ENCODE measurements at regions not wholly inside any gene's neighbourhood (a gene's known extent, or its start where the extent isn't known, plus 50 kb on each side); places are given as distances from the start of the nearest gene placed in this dataset.

DNA sequence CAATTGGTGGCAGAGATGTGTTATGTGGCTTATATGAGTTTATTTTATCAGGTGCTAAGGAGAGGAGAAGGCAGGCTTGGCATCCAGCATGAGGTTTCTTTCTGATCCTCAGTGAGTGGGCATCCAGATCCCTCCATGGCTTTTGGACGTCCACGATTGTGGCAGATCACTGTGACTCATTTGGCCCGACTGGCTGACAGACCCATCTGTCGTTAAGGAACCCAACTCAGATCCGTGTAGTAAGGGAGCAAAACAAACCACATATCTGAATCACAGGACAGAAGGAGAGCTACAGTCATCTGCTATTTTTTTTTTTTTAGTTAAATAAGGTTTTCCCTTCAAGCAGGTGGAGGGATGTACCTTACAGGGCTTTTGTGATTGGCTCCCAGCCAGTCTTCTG, 197.0 kb upstream of the KCNH8 start:
- Histone ChIP-seq H3K18ac (ENCODE audit: extremely low read depth, low read length) (no peak overlapping the region), H4K8ac (ENCODE audit: extremely low read depth, insufficient read depth, low read length) (no peak overlapping the region)
- 84% methylated on average over 5 of the region's 5 CpGs; no CpG with 5 or more reads in 1 of the 2 experiments for WGBS, 2 experiments (ENCODE audit: extremely low coverage in 1 of 2, insufficient coverage in 1 of 2, insufficient read length in 1 of 2, insufficient replicate concordance in 2 of 2, low coverage in 1 of 2, low lambda C conversion rate in 2 of 2, missing lambda C conversion rate in 1 of 2)
- TF ChIP-seq, protein P1, sequence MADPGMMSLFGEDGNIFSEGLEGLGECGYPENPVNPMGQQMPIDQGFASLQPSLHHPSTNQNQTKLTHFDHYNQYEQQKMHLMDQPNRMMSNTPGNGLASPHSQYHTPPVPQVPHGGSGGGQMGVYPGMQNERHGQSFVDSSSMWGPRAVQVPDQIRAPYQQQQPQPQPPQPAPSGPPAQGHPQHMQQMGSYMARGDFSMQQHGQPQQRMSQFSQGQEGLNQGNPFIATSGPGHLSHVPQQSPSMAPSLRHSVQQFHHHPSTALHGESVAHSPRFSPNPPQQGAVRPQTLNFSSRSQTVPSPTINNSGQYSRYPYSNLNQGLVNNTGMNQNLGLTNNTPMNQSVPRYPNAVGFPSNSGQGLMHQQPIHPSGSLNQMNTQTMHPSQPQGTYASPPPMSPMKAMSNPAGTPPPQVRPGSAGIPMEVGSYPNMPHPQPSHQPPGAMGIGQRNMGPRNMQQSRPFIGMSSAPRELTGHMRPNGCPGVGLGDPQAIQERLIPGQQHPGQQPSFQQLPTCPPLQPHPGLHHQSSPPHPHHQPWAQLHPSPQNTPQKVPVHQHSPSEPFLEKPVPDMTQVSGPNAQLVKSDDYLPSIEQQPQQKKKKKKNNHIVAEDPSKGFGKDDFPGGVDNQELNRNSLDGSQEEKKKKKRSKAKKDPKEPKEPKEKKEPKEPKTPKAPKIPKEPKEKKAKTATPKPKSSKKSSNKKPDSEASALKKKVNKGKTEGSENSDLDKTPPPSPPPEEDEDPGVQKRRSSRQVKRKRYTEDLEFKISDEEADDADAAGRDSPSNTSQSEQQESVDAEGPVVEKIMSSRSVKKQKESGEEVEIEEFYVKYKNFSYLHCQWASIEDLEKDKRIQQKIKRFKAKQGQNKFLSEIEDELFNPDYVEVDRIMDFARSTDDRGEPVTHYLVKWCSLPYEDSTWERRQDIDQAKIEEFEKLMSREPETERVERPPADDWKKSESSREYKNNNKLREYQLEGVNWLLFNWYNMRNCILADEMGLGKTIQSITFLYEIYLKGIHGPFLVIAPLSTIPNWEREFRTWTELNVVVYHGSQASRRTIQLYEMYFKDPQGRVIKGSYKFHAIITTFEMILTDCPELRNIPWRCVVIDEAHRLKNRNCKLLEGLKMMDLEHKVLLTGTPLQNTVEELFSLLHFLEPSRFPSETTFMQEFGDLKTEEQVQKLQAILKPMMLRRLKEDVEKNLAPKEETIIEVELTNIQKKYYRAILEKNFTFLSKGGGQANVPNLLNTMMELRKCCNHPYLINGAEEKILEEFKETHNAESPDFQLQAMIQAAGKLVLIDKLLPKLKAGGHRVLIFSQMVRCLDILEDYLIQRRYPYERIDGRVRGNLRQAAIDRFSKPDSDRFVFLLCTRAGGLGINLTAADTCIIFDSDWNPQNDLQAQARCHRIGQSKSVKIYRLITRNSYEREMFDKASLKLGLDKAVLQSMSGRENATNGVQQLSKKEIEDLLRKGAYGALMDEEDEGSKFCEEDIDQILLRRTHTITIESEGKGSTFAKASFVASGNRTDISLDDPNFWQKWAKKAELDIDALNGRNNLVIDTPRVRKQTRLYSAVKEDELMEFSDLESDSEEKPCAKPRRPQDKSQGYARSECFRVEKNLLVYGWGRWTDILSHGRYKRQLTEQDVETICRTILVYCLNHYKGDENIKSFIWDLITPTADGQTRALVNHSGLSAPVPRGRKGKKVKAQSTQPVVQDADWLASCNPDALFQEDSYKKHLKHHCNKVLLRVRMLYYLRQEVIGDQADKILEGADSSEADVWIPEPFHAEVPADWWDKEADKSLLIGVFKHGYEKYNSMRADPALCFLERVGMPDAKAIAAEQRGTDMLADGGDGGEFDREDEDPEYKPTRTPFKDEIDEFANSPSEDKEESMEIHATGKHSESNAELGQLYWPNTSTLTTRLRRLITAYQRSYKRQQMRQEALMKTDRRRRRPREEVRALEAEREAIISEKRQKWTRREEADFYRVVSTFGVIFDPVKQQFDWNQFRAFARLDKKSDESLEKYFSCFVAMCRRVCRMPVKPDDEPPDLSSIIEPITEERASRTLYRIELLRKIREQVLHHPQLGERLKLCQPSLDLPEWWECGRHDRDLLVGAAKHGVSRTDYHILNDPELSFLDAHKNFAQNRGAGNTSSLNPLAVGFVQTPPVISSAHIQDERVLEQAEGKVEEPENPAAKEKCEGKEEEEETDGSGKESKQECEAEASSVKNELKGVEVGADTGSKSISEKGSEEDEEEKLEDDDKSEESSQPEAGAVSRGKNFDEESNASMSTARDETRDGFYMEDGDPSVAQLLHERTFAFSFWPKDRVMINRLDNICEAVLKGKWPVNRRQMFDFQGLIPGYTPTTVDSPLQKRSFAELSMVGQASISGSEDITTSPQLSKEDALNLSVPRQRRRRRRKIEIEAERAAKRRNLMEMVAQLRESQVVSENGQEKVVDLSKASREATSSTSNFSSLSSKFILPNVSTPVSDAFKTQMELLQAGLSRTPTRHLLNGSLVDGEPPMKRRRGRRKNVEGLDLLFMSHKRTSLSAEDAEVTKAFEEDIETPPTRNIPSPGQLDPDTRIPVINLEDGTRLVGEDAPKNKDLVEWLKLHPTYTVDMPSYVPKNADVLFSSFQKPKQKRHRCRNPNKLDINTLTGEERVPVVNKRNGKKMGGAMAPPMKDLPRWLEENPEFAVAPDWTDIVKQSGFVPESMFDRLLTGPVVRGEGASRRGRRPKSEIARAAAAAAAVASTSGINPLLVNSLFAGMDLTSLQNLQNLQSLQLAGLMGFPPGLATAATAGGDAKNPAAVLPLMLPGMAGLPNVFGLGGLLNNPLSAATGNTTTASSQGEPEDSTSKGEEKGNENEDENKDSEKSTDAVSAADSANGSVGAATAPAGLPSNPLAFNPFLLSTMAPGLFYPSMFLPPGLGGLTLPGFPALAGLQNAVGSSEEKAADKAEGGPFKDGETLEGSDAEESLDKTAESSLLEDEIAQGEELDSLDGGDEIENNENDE (IDR thresholded peaks at IDR 0.05; ENCODE audit: insufficient replicate concordance, low read length), result no peak

More for the DNA sequence above, 197.0 kb upstream of the KCNH8 start:
- no peak overlapping the region for H3K4me2 ChIP-seq (ENCODE audit: insufficient read depth in 1 of 2, low read depth in 2 of 2, low read length in 2 of 2)
- no peaks in the 10 kb centered on the region for H3K36me3 ChIP-seq (ENCODE audit: control insufficient read depth in 2 of 4, insufficient read depth in 4 of 4, low read length in 3 of 4)
- H3K79me1 ChIP-seq (ENCODE audit: low read depth, low read length), result no peaks in the 10 kb centered on the region
- no peaks in the 10 kb centered on the region for H3K23me2 ChIP-seq (ENCODE audit: low read depth, low read length)
- POLR2A ChIA-PET (ENCODE audit: partially characterized antibody), result no interaction called here
- FAIRE-seq, result no peak
- no peak overlapping the region for H4K91ac ChIP-seq (replicated peaks; ENCODE audit: insufficient read length, low read length)
- no peak overlapping the region for H4K5ac ChIP-seq (ENCODE audit: insufficient read length, low read depth, low read length)
- H2AFZ ChIP-seq (ENCODE audit: low read length), result no peak overlapping the region
- H3K27me3 ChIP-seq (replicated peaks in 1 of 4; ENCODE audit: control insufficient read depth in 3 of 4, extremely low read depth in 1 of 4, insufficient read depth in 3 of 4, low read length in 3 of 4), result no peaks in the 10 kb centered on the region
- no peak overlapping the region for H2BK120ac ChIP-seq (replicated peaks; ENCODE audit: low read depth, low read length)
- H3K79me2 ChIP-seq (ENCODE audit: control insufficient read depth in 1 of 2, insufficient read depth in 2 of 2, low read length in 2 of 2), result no peaks in the 10 kb centered on the region
- CTCF ChIA-PET (ENCODE audit: partially characterized antibody), result no interaction called here
- no peak overlapping the region for H2BK5ac ChIP-seq (ENCODE audit: low read depth, low read length)
- H2AK5ac ChIP-seq (ENCODE audit: low read depth, low read length), result no peak overlapping the region
- DNase-seq (ENCODE audit: low read depth in 1 of 2, low spot score in 2 of 2), result no peak
- H3K4ac ChIP-seq (replicated peaks; ENCODE audit: insufficient read length, low read depth, low read length), result no peak overlapping the region
- H3K4me1 ChIP-seq (replicated peaks in 1 of 4; ENCODE audit: control insufficient read depth in 3 of 4, insufficient read depth in 4 of 4, low read length in 3 of 4), result no peaks in the 10 kb centered on the region
- no peak overlapping the region for H3K23ac ChIP-seq (ENCODE audit: insufficient read length)
- H3K4me3 ChIP-seq (ENCODE audit: extremely low read depth in 1 of 4, insufficient read depth in 2 of 4, low read depth in 3 of 4, low read length in 4 of 4), result no peak overlapping the region
- no peaks in the 10 kb centered on the region for H4K20me1 ChIP-seq (replicated peaks in 1 of 2; ENCODE audit: control insufficient read depth in 1 of 2, insufficient read depth in 2 of 2, low read length in 2 of 2)
- H2BK15ac ChIP-seq (ENCODE audit: low read length), result no peak overlapping the region
- H3K14ac ChIP-seq (ENCODE audit: insufficient read length), result no peak overlapping the region
- H3K9ac ChIP-seq (replicated peaks in 1 of 4; ENCODE audit: extremely low read depth in 1 of 4, low read depth in 3 of 4, low read length in 3 of 4), result no peak overlapping the region
- H2BK12ac ChIP-seq (ENCODE audit: low read depth, low read length), result no peak overlapping the region
- H3K56ac ChIP-seq (replicated peaks; ENCODE audit: insufficient read length, low read depth, low read length), result no peak overlapping the region
- H2BK20ac ChIP-seq (ENCODE audit: low read length), result no peak overlapping the region
- H3K9me3 ChIP-seq (ENCODE audit: insufficient read depth in 2 of 2, low read depth in 1 of 2, low read length in 1 of 2), result no peaks in the 10 kb centered on the region
- no peak overlapping the region for H3K27ac ChIP-seq (ENCODE audit: low read depth, low read length)

All from H1 (cell line).